Stimulated activated naive CD8-positive, alpha-beta T cell treated with anti-CD3 and anti-CD28 coated beads, Interleukin-15, Interleukin-2, amounts not matched to agents 100 ng/mL and 50 ng/mL, for 24 hours (primary cell): ENCODE measurements at regions not wholly inside any gene's neighbourhood (a gene's known extent, or its start where the extent isn't known, plus 50 kb on each side); places are given as distances from the start of the nearest gene placed in this dataset.

ENCODE experiments used
- H3K27ac Mint-ChIP-seq: one replicate; pipeline ENCODE4 v1.8.0; 2021; ENCODE audit warnings: mild to moderate bottlenecking, mixed read lengths
- H3K27me3 Mint-ChIP-seq: one replicate; pipeline ENCODE4 v1.8.0; 2021; ENCODE audit warnings: mixed read lengths
- H3K36me3 Mint-ChIP-seq: one replicate; pipeline ENCODE4 v1.8.0; 2021; ENCODE audit warnings: low read depth, mixed read lengths
- H3K4me1 Mint-ChIP-seq: one replicate; pipeline ENCODE4 v1.8.0; 2021; ENCODE audit warnings: low read depth, mixed read lengths
- H3K4me3 Mint-ChIP-seq: one replicate; pipeline ENCODE4 v1.8.0; 2021; ENCODE audit warnings: mild to moderate bottlenecking, mixed read lengths
- H3K9me3 Mint-ChIP-seq: one replicate; pipeline ENCODE4 v1.8.0; 2021; ENCODE audit warnings: mixed read lengths

DNA sequence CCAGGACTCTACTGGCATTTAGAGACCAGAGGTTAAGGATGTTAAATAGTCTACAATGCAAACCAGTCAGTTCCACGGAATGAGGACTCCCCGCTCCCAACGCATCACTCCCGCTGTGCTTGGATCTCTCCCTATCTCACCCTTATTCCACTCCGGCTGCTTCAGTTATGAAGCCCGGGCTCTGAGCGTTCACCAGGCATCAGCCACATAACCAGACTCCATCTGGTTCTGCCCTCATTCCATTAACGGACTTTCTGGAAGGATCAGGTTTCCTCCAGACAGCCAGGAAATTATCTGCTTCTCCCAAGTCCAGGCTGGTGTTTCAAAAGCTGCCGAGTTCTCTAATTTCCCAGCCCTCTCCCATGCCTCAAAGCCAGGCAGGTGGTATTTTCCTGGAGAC lies 499.3 kb downstream of the GLRX3 start:
- no peak overlapping the region for H3K4me3 Mint-ChIP-seq
- no peak overlapping the region for H3K27ac Mint-ChIP-seq
- H3K9me3 Mint-ChIP-seq: peaks cover 3% of the 10 kb centered on the region
- no peaks in the 10 kb centered on the region for H3K4me1 Mint-ChIP-seq
- peaks cover 17% of the 10 kb centered on the region for H3K27me3 Mint-ChIP-seq
- no peaks in the 10 kb centered on the region for H3K36me3 Mint-ChIP-seq

DNA sequence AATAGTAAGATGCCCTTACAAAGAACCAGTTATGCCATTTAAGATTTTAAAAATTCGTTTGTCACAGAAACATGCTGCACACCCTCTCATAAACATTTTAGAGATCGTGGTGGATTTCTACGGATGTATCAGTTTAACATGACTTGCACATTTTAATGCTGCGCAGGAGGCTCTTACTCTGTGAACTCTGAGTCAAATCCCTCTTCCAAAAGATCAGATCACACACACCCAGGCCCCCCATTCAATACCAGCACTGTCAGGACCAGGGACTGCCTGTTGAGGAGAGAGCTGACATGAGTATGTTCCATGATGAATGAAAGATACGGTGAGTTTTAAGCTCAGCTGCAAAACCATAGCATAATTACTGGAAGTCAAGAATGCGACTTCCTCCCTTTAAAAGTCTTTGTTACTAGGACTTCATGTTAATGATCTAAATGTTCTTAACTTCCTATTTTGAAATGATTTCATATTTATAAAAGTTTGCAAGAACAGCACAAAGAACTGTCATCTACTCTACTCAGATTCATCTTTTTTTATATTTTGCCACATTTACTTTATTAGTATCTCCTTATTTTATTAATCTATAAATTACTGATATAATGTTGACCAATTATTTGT lies 500.2 kb downstream of the GLRX3 start:
- H3K27ac Mint-ChIP-seq: no peak overlapping the region

DNA sequence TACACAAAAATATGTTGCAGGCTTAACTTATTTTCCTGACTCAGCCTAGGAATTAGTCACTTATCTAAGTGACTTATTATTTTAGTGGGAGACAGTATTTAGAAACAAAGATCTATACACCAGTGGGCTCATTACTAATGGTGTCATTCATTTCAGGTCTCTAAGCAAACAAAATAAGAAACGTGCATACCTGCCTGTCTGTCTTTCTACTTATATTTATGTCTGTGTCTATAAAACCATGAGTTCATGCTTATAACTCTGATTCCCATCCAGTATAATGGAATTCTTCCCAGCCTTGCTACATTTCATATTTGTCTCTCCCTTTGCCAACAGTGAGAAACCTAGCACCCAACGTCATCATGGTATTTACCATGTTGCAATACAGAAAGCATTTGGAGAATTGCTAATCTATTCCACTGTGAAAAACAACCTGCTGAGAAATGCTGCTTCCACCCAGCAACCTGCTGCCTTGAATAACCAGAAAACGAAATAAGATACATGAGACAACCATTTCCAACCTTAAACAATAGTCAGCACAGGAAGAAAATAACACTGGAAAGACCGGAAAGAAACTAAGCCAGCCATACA lies 501.0 kb downstream of the GLRX3 start:
- peaks cover 3% of the 10 kb centered on the region for H3K9me3 Mint-ChIP-seq
- H3K4me3 Mint-ChIP-seq: no peak overlapping the region
- H3K36me3 Mint-ChIP-seq: no peaks in the 10 kb centered on the region
- H3K27me3 Mint-ChIP-seq: peaks cover 17% of the 10 kb centered on the region
- no peaks in the 10 kb centered on the region for H3K4me1 Mint-ChIP-seq
- no peak overlapping the region for H3K27ac Mint-ChIP-seq

More for the DNA sequence above, 500.2 kb downstream of the GLRX3 start:
- Mint-ChIP-seq H3K4me3 (no peak overlapping the region), H3K27me3 (peaks cover 17% of the 10 kb centered on the region), H3K9me3 (peaks cover 3% of the 10 kb centered on the region), H3K4me1 (no peaks in the 10 kb centered on the region), H3K36me3 (no peaks in the 10 kb centered on the region)

DNA sequence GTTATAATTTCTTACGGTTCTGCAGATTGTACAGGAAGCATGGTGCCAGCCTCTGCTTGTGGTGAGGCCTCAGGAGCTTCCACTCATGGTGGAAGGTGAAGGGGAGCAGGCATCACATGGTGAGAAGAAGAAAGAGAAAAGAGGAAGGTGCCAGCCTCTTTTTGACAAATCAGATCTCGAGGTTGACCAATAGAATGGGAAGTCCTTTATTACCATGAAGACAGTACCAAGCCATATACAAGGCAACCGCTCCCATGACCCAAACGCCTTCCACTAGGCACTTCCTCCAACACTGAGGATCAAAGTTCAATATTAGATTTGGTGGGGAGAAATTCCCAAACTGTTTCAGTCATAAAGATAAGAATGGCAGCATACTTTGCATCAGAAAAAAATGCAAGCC lies 502.8 kb downstream of the GLRX3 start:
- H3K27me3 Mint-ChIP-seq: peaks cover 17% of the 10 kb centered on the region
- no peaks in the 10 kb centered on the region for H3K36me3 Mint-ChIP-seq
- H3K9me3 Mint-ChIP-seq: peaks cover 3% of the 10 kb centered on the region
- H3K4me3 Mint-ChIP-seq: no peak overlapping the region
- no peaks in the 10 kb centered on the region for H3K4me1 Mint-ChIP-seq
- no peak overlapping the region for H3K27ac Mint-ChIP-seq

DNA sequence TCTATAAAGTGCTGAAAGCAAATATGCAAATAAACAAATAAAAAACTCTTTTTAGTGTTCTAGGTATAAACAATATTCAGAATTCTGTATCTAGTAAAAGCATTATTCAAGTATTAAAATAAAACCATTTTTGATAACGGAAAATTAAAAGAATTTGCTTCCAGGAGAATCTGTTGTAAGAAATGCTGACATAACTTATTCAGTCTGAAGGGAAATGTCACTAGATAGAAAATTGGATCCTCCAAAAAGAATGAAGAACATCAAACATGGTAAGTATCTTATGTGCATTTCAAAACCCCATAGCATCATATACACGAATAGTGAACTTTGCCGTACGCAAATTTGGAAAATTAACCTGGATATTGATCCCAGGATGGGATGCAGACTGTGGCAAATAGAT lies 506.7 kb downstream of the GLRX3 start:
- Mint-ChIP-seq H3K4me1 (no peaks in the 10 kb centered on the region), H3K27ac (no peak overlapping the region), H3K36me3 (no peaks in the 10 kb centered on the region), H3K4me3 (no peak overlapping the region), H3K9me3 (peaks cover 6% of the 10 kb centered on the region), H3K27me3 (peaks cover 4% of the 10 kb centered on the region)

DNA sequence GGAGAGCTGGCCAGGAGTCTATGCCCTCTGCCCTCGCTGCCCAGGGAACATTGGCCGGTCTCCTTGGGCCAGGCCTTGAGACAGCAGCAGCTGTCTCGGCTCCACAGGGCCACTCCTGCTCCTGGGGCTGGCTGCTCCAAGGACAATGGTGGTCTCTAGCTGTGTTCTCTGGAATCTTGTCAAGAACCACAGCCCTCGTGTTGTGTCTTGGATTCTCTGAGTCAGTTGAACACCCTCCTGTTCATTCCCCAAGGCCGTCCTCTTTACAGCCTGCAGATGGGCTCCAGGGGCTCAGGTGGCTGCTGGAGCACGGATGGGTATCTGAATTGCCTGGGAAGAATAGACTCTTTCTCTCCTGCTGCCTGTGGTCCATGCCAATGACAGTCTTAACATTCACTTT lies 511.1 kb downstream of the GLRX3 start:
- no peak overlapping the region for H3K27ac Mint-ChIP-seq
- H3K9me3 Mint-ChIP-seq: peaks cover 6% of the 10 kb centered on the region
- H3K4me1 Mint-ChIP-seq: no peaks in the 10 kb centered on the region
- H3K4me3 Mint-ChIP-seq: no peak overlapping the region
- H3K36me3 Mint-ChIP-seq: no peaks in the 10 kb centered on the region
- peaks cover 4% of the 10 kb centered on the region for H3K27me3 Mint-ChIP-seq

DNA sequence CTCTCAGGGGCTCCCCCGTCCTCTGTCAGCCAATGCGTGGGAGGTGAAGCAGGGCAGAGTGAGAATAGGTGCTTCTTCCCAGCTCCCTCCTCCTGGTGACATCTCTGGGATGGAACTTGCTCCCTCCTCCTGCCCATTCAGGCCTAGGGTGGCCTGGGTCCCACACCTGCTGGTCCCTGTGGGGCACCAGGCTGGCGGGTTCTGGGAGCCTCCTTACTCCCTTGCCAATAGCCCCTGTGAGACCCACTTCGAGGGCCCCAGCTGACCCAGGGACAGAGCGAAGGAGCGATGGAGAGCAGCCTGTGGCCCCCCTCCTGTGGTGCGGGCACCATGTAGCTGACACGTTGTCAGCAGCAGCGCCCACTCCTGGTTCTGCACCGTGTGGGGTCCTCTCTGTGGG lies 512.6 kb downstream of the GLRX3 start:
- Mint-ChIP-seq H3K4me1 (no peaks in the 10 kb centered on the region), H3K36me3 (no peaks in the 10 kb centered on the region), H3K9me3 (peaks cover 14% of the 10 kb centered on the region), H3K4me3 (no peak overlapping the region), H3K27me3 (peaks cover 4% of the 10 kb centered on the region), H3K27ac (no peak overlapping the region)

DNA sequence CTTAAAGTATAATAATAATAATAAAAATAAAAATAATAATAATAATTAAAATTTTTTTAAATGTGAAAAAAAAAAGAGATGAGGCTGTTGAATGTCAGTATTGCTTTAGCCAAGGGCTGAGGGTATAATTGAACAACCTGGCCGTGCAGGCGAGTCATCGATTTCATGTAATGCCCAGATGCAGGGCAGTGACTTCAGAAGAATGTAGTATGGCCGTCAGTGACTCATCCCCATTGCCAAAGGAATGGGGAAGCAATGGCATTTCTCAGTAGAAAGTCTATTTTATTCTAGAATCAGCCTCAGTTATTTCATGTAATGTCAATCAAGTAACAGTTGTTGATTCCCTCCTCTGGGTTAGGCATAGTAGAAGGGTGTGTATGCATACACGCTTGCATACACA lies 516.4 kb downstream of the GLRX3 start:
- Mint-ChIP-seq H3K27ac (no peak overlapping the region), H3K4me3 (no peak overlapping the region)

DNA sequence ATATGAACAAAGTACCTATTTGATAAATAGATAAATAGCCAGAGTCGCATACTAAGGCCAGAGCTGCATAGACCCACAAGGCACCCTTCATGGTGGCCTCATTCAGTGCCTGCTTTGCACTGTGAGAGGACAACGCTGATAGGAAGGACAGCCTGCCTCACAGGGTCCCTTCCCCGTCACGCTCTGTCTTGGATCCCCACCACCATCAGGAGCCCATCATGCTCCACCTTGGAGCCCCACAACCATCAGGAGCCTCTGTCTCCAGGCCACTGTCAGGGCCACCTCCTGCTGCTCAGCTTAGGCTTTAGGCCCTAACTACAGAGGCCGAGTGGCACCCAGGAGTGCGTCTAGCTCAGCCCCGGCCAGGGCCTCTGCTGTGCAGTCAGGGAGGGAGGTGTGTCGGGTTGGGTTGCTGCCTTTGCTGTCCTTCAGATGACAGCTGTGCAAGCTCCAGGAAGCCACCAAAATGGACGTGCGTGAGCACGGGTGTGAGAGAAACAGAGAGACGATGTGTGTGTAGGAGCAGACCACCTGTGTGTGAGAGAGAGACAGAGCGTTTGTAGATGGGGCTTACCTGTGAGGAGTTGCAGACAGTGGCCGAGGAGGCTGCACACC lies 516.9 kb downstream of the GLRX3 start:
- H3K27me3 Mint-ChIP-seq: no peaks in the 10 kb centered on the region
- no peaks in the 10 kb centered on the region for H3K36me3 Mint-ChIP-seq
- H3K4me1 Mint-ChIP-seq: no peaks in the 10 kb centered on the region
- no peak overlapping the region for H3K4me3 Mint-ChIP-seq
- H3K27ac Mint-ChIP-seq: no peak overlapping the region
- peaks cover 7% of the 10 kb centered on the region for H3K9me3 Mint-ChIP-seq

More for the DNA sequence above, 516.4 kb downstream of the GLRX3 start:
- Mint-ChIP-seq H3K4me1 (no peaks in the 10 kb centered on the region), H3K9me3 (peaks cover 7% of the 10 kb centered on the region), H3K27me3 (no peaks in the 10 kb centered on the region), H3K36me3 (no peaks in the 10 kb centered on the region)

DNA sequence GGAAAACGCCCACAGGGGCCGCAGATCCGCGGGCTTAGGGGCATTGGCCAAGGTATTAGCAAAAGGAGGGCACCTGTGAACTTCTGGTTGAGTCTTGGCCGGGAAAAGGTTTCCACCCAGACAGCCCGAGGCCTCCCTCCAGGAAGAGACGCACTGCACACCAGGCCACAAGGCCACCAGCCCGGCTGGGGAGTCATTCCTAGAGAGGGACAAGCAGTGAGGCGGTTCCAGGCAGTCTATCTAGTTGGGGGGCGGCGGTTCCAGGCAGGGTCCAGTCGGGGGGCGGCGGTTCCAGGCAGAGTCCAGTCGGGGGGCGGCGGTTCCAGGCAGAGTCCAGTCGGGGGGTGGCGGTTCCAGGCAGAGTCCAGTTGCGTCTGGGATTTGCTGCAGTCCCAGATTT lies 518.5 kb downstream of the GLRX3 start:
- H3K36me3 Mint-ChIP-seq: no peaks in the 10 kb centered on the region
- no peaks in the 10 kb centered on the region for H3K27me3 Mint-ChIP-seq
- H3K4me3 Mint-ChIP-seq: no peak overlapping the region
- H3K9me3 Mint-ChIP-seq: peaks cover 7% of the 10 kb centered on the region
- H3K27ac Mint-ChIP-seq: no peak overlapping the region
- no peaks in the 10 kb centered on the region for H3K4me1 Mint-ChIP-seq

DNA sequence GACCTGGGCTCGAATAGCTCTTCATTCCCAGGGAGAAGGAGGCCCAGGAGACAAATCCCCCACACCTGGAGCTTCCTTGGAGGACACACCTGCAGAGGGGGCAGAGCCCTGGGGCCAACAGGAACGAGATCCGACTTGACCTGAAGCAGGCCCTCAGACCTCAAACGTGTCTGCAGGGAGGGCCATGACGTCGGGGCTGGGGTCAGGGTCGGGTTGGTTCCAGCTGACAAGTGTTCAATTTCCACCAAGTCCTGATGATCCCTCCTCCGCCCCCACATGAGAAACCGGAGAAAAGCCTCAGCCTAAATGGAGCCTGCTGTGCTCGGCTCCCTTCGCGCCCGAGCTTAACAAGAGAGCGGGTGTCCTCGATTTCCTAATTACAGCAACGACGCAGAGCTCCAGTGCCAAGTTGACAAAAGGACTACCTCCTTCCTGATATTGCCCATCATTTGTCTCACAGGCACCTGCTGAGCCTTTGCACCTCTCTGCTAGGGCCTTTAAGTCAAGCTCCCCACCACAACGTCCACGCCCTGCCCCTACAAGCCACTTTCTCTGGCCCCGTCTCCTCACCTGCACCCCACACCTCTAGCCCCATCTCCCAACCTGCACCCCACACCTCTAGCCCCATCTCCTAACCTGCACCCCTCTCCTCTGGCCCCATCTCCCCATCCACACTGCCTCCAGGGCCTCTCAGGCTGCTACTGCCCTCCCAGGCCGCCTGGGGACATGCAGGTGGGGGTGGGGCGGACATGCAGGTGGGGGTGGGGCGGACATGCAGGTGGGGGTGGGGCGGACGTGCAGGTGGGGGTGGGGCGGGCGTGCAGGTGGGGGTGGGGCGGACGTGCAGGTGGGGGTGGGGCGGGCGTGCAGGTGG lies 519.4 kb downstream of the GLRX3 start:
- Mint-ChIP-seq H3K36me3 (no peaks in the 10 kb centered on the region), H3K27ac (no peak overlapping the region), H3K4me3 (no peak overlapping the region), H3K9me3 (peaks cover 7% of the 10 kb centered on the region), H3K27me3 (no peaks in the 10 kb centered on the region), H3K4me1 (no peaks in the 10 kb centered on the region)

DNA sequence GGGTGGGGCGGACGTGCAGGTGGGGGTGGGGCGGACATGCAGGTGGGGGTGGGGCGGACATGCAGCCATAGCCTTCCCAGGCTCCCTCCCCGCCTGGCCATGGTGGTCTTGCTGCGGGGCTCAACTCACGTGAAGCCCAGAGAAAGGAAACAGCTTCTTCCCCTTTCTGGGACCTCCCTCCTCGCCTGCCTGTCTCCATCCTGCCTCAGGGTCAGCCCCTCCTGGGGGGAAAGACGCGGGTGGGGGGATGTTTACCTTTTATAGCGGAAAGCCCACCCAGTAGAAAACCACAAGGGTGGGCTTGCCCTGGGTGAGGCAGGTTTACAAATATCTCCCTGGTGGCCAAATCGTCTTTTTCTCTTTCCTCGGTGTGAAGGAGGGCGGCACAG lies 520.0 kb downstream of the GLRX3 start:
- Mint-ChIP-seq H3K9me3 (peaks cover 7% of the 10 kb centered on the region), H3K27ac (no peak overlapping the region), H3K27me3 (no peaks in the 10 kb centered on the region), H3K4me1 (no peaks in the 10 kb centered on the region), H3K4me3 (no peak overlapping the region), H3K36me3 (no peaks in the 10 kb centered on the region)

DNA sequence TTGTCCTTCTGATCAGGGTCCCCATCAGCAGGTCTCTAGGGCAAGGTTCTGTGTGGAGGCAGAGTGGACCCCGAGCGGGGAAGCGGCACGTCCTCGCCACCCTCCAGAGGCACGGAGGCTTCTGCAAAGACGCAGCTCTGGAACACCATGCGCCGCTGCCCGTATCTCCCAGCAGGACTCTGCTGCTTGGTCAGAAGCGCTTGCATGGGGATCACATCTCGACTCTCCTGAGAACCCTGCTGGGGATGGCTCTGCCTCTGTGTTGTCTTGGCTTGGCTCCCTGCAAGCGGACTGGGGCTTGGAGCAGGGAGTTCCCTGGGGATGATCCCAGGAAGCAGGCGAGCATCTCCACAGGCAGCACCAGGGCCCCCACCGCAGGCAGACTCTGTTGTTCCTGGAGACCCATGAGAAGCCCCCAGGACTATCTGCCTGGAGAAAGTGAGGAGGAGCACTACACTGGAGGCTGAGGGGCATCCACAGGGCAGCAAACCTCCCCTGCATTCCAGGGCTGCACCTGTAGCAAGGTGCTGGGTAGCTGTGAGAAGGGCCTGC lies 520.5 kb downstream of the GLRX3 start:
- H3K36me3 Mint-ChIP-seq: no peaks in the 10 kb centered on the region
- peaks cover 7% of the 10 kb centered on the region for H3K9me3 Mint-ChIP-seq
- no peak overlapping the region for H3K4me3 Mint-ChIP-seq
- no peak overlapping the region for H3K27ac Mint-ChIP-seq
- H3K4me1 Mint-ChIP-seq: no peaks in the 10 kb centered on the region
- H3K27me3 Mint-ChIP-seq: no peaks in the 10 kb centered on the region

DNA sequence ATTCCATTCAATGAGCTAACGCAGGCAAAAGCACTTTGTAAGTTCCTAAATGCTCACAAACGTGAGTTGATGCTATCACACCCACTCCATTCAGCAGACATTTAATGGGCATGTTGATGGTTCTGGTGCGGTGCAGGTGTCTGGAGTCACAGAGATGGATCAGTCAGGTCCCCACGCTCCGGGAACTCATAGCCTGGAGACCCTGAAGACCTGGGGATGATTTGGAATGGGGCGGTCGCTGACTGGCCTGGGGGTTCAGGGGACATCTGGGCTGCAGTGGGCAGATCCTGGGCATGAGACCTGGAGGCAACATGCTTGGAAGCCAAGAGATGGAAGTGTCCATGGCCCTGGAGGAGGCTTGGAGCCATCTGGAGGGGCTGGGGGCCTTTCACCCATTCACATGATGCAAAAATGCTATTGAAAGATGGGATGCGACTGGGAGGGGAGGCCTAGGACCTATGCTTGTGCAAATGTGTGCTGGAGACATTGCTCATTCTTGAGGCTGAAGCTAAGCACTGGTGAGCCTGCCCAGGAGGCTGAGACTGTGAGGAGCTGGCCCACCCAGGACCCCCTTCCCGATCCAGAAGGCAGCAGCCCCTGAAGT lies 522.6 kb downstream of the GLRX3 start:
- no peaks in the 10 kb centered on the region for H3K4me1 Mint-ChIP-seq
- H3K9me3 Mint-ChIP-seq: no peaks in the 10 kb centered on the region
- no peak overlapping the region for H3K27ac Mint-ChIP-seq
- H3K27me3 Mint-ChIP-seq: no peaks in the 10 kb centered on the region
- H3K36me3 Mint-ChIP-seq: no peaks in the 10 kb centered on the region
- H3K4me3 Mint-ChIP-seq: no peak overlapping the region
